ENCODE measurements at regions not wholly inside any gene's neighbourhood (a gene's known extent, or its start where the extent isn't known, plus 50 kb on each side); places are given as distances from the start of the nearest gene placed in this dataset.
A peak's percentile ranks its signal among the peaks of the same experiment; 100 is the strongest.

GRCh38 chr22:27416511-27417420 lies 384.8 kb downstream of the MN1 start:
- DNase-seq (ENCODE audit: low read depth), result peak; percentile 71

- no peak for DNase-seq (ENCODE audit: low read depth)
These were observed 384.1 kb downstream of the MN1 start for GRCh38 chr22:27417421-27417814.

GRCh38 chr22:27418261-27418660 lies 383.3 kb downstream of the MN1 start:
- DNase-seq (ENCODE audit: low read depth), result no peak

GRCh38 chr22:27419473-27419872 lies 382.1 kb downstream of the MN1 start:
- no peak for DNase-seq (ENCODE audit: low read depth)

GRCh38 chr22:27420195-27420816 lies 381.2 kb downstream of the MN1 start:
- no peak for DNase-seq (ENCODE audit: low read depth)

GRCh38 chr22:27420817-27421361 lies 380.7 kb downstream of the MN1 start:
- DNase-seq (ENCODE audit: low read depth), result peak; percentile 91

GRCh38 chr22:27422442-27422841 lies 379.1 kb downstream of the MN1 start:
- no peak for DNase-seq (ENCODE audit: low read depth)

GRCh38 chr22:27424319-27424718 lies 377.2 kb downstream of the MN1 start:
- no peak for DNase-seq (ENCODE audit: low read depth)

GRCh38 chr22:27429476-27429875 lies 372.1 kb downstream of the MN1 start:
- DNase-seq (ENCODE audit: low read depth), result no peak

- DNase-seq (ENCODE audit: low read depth), result no peak
These were observed 370.5 kb downstream of the MN1 start for GRCh38 chr22:27431081-27431480.

- no peak for DNase-seq (ENCODE audit: low read depth)
These were observed 369.7 kb downstream of the MN1 start for GRCh38 chr22:27431896-27432295.

- DNase-seq (ENCODE audit: low read depth), result no peak
These were observed 368.5 kb downstream of the MN1 start for GRCh38 chr22:27433099-27433498.

GRCh38 chr22:27433585-27434190 lies 367.9 kb downstream of the MN1 start:
- DNase-seq (ENCODE audit: low read depth), result no peak

GRCh38 chr22:27434898-27435297 lies 366.7 kb downstream of the MN1 start:
- DNase-seq (ENCODE audit: low read depth), result no peak

- no peak for DNase-seq (ENCODE audit: low read depth)
These were observed 365.5 kb downstream of the MN1 start for GRCh38 chr22:27435844-27436576.

- no peak for DNase-seq (ENCODE audit: low read depth)
These were observed 365.0 kb downstream of the MN1 start for GRCh38 chr22:27436591-27436990.

- DNase-seq (ENCODE audit: low read depth), result no peak
These were observed 364.0 kb downstream of the MN1 start for GRCh38 chr22:27437570-27437969.

- no peak for DNase-seq (ENCODE audit: low read depth)
These were observed 363.1 kb downstream of the MN1 start for GRCh38 chr22:27438271-27438980.

GRCh38 chr22:27439131-27439530 lies 362.4 kb downstream of the MN1 start:
- DNase-seq (ENCODE audit: low read depth), result no peak

- no peak for DNase-seq (ENCODE audit: low read depth)
These were observed 361.2 kb downstream of the MN1 start for GRCh38 chr22:27440304-27440865.
